ENCODE measurements at regions not wholly inside any gene's neighbourhood (a gene's known extent, or its start where the extent isn't known, plus 50 kb on each side); places are given as distances from the start of the nearest gene placed in this dataset.

GRCh38 chr3:117979466-117979865 is 1055.2 kb downstream of the IGSF11 start:
- no peak overlapping the region for H3K4me3 ChIP-seq
- no peak for TF ChIP-seq CTCF (IDR thresholded peaks at IDR 0.05; ENCODE audit: low read depth, low read length)
- H3K4me1 ChIP-seq (ENCODE audit: low read depth): no peaks in the 10 kb centered on the region
- H3K36me3 ChIP-seq: no peaks in the 10 kb centered on the region
- peaks cover 3% of the 10 kb centered on the region for H3K27me3 ChIP-seq
- DNase-seq (ENCODE audit: low read depth in 1 of 2, low spot score in 1 of 2): no peak
- no peak overlapping the region for H3K27ac ChIP-seq
- no peaks in the 10 kb centered on the region for H3K9me3 ChIP-seq (ENCODE audit: low read depth)

GRCh38 chr3:117987256-117987655 is 1047.4 kb downstream of the IGSF11 start:
- H3K36me3 ChIP-seq: no peaks in the 10 kb centered on the region
- H3K9me3 ChIP-seq (ENCODE audit: low read depth): no peaks in the 10 kb centered on the region
- no peak for DNase-seq (ENCODE audit: low read depth in 1 of 2, low spot score in 1 of 2)
- TF ChIP-seq CTCF (IDR thresholded peaks at IDR 0.05; ENCODE audit: low read depth, low read length): no peak
- H3K27me3 ChIP-seq: peaks cover 7% of the 10 kb centered on the region
- H3K27ac ChIP-seq: no peak overlapping the region
- H3K4me3 ChIP-seq: no peak overlapping the region
- H3K4me1 ChIP-seq (ENCODE audit: low read depth): no peaks in the 10 kb centered on the region

GRCh38 chr3:117989982-117990381 is 1044.7 kb downstream of the IGSF11 start:
- Histone ChIP-seq H3K27me3 (peaks cover 6% of the 10 kb centered on the region), H3K36me3 (no peaks in the 10 kb centered on the region), H3K27ac (no peak overlapping the region), H3K4me1 (ENCODE audit: low read depth) (no peaks in the 10 kb centered on the region), H3K4me3 (no peak overlapping the region), H3K9me3 (ENCODE audit: low read depth) (no peaks in the 10 kb centered on the region)
- TF ChIP-seq CTCF (IDR thresholded peaks at IDR 0.05; ENCODE audit: low read depth, low read length): no peak
- DNase-seq (ENCODE audit: low read depth in 1 of 2, low spot score in 1 of 2): no peak

GRCh38 chr3:117990627-117991026 is 1044.0 kb downstream of the IGSF11 start:
- Histone ChIP-seq H3K27me3 (peaks cover 12% of the 10 kb centered on the region), H3K4me3 (no peak overlapping the region), H3K9me3 (ENCODE audit: low read depth) (no peaks in the 10 kb centered on the region), H3K36me3 (no peaks in the 10 kb centered on the region), H3K27ac (no peak overlapping the region), H3K4me1 (ENCODE audit: low read depth) (no peaks in the 10 kb centered on the region)
- no peak for DNase-seq (ENCODE audit: low read depth in 1 of 2, low spot score in 1 of 2)
- TF ChIP-seq CTCF (IDR thresholded peaks at IDR 0.05; ENCODE audit: low read depth, low read length): no peak

GRCh38 chr3:117995842-117996437 is 1038.7 kb downstream of the IGSF11 start:
- no peak overlapping the region for H3K27ac ChIP-seq
- H3K4me3 ChIP-seq: peak overlapping the region; percentile 58
- DNase-seq (ENCODE audit: low read depth in 1 of 2, low spot score in 1 of 2): no peak
- no peaks in the 10 kb centered on the region for H3K4me1 ChIP-seq (ENCODE audit: low read depth)
- no peak for TF ChIP-seq CTCF (IDR thresholded peaks at IDR 0.05; ENCODE audit: low read depth, low read length)
- peaks cover 40% of the 10 kb centered on the region for H3K27me3 ChIP-seq
- no peaks in the 10 kb centered on the region for H3K36me3 ChIP-seq
- H3K9me3 ChIP-seq (ENCODE audit: low read depth): no peaks in the 10 kb centered on the region

Measured in cardiac muscle cell (in vitro differentiated cells and primary cell).